GM19438 (cell line): ENCODE measurements at regions not wholly inside any gene's neighbourhood (a gene's known extent, or its start where the extent isn't known, plus 50 kb on each side); places are given as distances from the start of the nearest gene placed in this dataset.
"Not testable (repeated sequence)": the region's sequence is repeated elsewhere in the genome, so short reads cannot be mapped to it uniquely, and the experiment has no call there.

Source experiments
- ATAC-seq: cut with Tn5 transposase; IDR thresholded peaks from one replicate; pipeline ENCODE4 v1.9.1; 2021; ENCODE audit warnings: low read depth; ENCODE audit not compliant: unreplicated experiment

GRCh38 chr1:118304722-118305359 lies 119.8 kb upstream of the SPAG17 start:
- no peak for ATAC-seq

GRCh38 chr1:118303534-118303933 lies 118.5 kb upstream of the SPAG17 start:
- no peak for ATAC-seq

- no peak for ATAC-seq
These were observed 118.0 kb upstream of the SPAG17 start for GRCh38 chr1:118303064-118303463.

GRCh38 chr1:118302145-118302544 lies 117.1 kb upstream of the SPAG17 start:
- no peak for ATAC-seq

- no peak for ATAC-seq
These were observed 115.8 kb upstream of the SPAG17 start for GRCh38 chr1:118300808-118301207.

- no peak for ATAC-seq
These were observed 113.4 kb upstream of the SPAG17 start for GRCh38 chr1:118298397-118298796.

- ATAC-seq, result no peak
These were observed 112.5 kb upstream of the SPAG17 start for GRCh38 chr1:118297521-118297920.

GRCh38 chr1:118294875-118295642 lies 110.0 kb upstream of the SPAG17 start:
- no peak for ATAC-seq

GRCh38 chr1:118291661-118292060 lies 106.6 kb upstream of the SPAG17 start:
- ATAC-seq, result no peak

GRCh38 chr1:118290571-118290970 lies 105.5 kb upstream of the SPAG17 start:
- ATAC-seq, result no peak

- ATAC-seq, result no peak
These were observed 105.0 kb upstream of the SPAG17 start for GRCh38 chr1:118290046-118290445.

- ATAC-seq, result not testable (repeated sequence)
These were observed 95.6 kb upstream of the SPAG17 start for GRCh38 chr1:118280656-118281055.

- ATAC-seq, result no peak
These were observed 90.6 kb upstream of the SPAG17 start for GRCh38 chr1:118275472-118276115.

GRCh38 chr1:118272884-118273283 lies 87.9 kb upstream of the SPAG17 start:
- no peak for ATAC-seq

- ATAC-seq, result no peak
These were observed 86.9 kb upstream of the SPAG17 start for GRCh38 chr1:118271883-118272282.

GRCh38 chr1:118269598-118269997 lies 84.6 kb upstream of the SPAG17 start:
- no peak for ATAC-seq

- ATAC-seq, result no peak
These were observed 81.4 kb upstream of the SPAG17 start for GRCh38 chr1:118266436-118266835.

GRCh38 chr1:118264343-118264742 lies 79.3 kb upstream of the SPAG17 start:
- no peak for ATAC-seq

- no peak for ATAC-seq
These were observed 77.8 kb upstream of the SPAG17 start for GRCh38 chr1:118262865-118263264.

- no peak for ATAC-seq
These were observed 73.9 kb upstream of the SPAG17 start for GRCh38 chr1:118258975-118259374.

GRCh38 chr1:118257946-118258345 lies 72.9 kb upstream of the SPAG17 start:
- ATAC-seq, result no peak
